Hypothalamus (tissue), 51 donors: ENCODE measurements at regions not wholly inside any gene's neighbourhood (a gene's known extent, or its start where the extent isn't known, plus 50 kb on each side); places are given as distances from the start of the nearest gene placed in this dataset.
A peak's percentile ranks its signal among the peaks of the same experiment; 100 is the strongest.
"Not testable (repeated sequence)": the region's sequence is repeated elsewhere in the genome, so short reads cannot be mapped to it uniquely, and the experiment has no call there.

Source experiments
- DNase-seq, 51 donors: peaks; one replicate each; lab custom pipeline; 2025; lab: John Stamatoyannopoulos, UW

GRCh38 chr3:33956206-33956605, 157.8 kb downstream of the PDCD6IP start:
- DNase-seq = no peak

DNA sequence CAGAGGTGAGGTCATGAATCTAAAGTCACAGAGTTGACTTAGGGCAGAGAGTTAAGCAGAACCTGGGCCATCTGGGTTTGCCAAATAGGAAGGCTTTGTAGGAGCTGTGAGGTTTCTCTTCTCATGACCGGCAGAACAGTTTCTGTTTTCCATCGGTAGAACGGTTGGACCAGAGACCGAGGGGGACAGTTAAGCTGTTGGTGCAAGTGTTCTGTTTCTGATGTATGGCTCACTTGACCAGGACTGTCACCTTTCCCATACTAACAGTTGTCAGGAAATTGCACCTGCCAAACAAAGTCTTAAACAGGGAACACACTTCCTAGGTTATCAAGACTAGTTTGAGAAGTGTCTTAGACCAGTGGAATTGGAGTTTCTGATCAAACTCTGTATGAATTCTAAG, 158.3 kb downstream of the PDCD6IP start:
- DNase-seq = no peak

GRCh38 chr3:33957176-33957575, 158.7 kb downstream of the PDCD6IP start:
- DNase-seq = no peak

- no peak for DNase-seq
Measured at GRCh38 chr3:33958661-33959060, 160.2 kb downstream of the PDCD6IP start.

DNA sequence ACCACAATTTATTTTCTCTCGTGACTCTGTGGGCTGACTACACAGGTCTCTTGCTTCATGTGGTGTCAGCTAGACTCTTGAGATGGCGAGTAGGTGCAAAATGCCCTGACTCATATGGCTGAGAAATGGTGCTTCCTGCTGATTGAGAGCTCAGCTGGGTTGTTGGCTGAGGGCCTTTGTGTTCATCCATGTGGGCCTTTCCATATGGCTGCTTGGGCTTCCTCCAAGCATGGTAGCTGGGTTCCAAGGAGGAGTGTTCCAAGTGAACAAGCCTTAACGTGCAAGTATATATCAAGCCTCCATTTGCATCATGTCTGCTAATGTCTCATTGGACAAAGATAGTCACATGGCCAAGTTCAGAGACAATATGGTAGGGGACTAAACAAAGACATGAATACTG, 164.0 kb downstream of the PDCD6IP start:
- DNase-seq = no peak

GRCh38 chr3:33970180-33970579, 171.8 kb downstream of the PDCD6IP start:
- not testable (repeated sequence) for DNase-seq

DNA sequence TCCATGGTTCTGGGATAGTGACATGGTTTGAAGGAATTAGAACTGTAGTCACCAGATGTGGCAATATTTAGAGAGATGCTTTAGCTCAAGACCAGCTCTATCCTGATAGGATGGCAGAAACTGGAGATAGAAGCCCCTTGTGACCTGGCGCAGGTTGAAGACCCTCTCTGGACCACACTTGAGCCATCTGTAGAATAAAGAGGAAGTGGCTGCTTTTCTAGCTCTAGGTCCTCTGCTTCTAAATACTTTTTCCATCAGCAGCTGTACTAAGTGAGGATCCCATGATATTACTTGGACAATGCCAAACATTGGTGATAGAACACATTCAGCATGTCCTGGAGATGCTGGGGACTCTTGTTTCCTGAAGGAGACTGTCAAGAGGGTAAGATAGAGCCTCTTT, 172.6 kb downstream of the PDCD6IP start:
- no peak for DNase-seq

DNA sequence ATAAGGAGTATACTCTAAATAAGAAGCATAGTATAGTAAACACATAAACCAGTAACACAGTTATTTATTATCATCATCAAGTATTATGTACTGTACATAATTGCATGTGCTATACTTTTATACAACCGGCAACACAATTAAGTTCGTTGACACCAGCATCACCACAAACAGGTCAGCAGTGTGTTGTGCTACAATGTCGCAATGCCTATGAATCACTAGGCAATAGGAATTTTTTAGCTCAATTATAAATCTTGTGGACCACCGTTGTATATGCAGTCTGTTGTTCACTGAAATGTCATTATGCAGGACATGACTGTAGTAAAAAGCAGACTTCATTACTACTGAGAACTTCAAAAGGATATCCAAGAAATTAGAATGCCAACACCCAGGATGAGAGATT, 177.0 kb downstream of the PDCD6IP start:
- no peak for DNase-seq

DNA sequence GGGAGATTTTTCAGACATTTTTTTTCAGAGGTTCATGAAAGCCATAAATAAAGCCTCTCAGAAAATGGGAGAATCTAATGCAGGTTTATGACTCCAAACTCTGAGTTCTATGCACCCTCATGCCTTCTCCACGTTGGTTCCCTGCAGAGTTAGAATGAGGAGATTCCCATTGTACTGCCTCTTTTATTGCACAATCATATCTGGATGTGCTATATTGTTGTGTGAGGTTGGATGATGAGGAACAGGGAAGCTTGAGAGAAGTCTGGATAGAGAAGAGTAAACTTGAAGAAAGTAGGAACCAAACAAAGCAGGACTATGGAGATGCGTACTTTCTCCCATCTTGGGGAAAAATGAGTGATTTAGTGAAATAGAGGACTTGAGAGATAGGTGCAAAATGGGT, 178.8 kb downstream of the PDCD6IP start:
- DNase-seq = no peak

DNA sequence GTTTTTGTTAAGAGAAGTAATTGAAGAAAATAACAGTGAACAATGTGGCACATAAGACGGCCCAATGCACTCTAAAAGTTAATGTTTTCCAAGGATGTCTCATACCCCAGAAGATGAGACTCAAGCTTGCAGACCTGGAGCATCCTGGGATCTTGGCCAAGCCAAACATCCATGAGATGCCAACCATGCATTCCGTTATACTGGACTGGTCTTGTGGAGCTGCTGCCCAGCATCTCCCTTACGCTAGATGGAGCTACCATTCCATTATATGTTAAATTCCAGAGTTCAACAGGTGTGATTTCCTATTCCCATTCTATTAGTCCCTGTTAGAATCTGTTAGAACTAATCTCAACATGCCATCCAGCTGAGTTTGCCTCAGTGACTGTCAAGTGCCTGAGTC, 181.8 kb downstream of the PDCD6IP start:
- DNase-seq = no peak

DNA sequence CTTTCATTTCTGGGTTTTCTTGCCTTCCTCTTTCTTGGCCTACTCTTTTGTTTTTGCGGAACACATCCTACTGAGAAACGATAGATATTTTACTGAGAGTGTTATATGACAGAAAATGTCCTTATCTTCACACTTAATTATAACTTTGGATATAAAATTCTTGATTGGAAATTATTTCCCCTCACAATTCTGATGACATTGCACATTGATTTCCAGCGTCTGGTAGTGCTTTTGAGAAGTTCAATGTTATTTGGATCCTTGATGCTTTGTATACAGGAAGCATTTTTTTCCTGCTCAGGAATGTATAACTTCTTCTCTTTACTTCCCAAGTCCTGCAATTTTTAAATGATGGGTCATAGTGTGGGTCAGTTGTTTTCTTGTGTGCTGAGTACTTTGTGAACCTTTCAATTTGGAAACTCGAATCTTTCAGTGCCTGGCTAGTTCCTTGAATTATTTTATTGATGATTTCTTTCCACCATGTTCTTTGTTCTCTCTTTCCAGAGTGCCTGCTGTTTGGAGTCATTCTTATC, 183.9 kb downstream of the PDCD6IP start:
- DNase-seq = no peak

- not testable (repeated sequence) for DNase-seq
Measured at GRCh38 chr3:33982949-33983348, 184.5 kb downstream of the PDCD6IP start.

GRCh38 chr3:33989229-33989628, 190.8 kb downstream of the PDCD6IP start:
- no peak for DNase-seq

DNA sequence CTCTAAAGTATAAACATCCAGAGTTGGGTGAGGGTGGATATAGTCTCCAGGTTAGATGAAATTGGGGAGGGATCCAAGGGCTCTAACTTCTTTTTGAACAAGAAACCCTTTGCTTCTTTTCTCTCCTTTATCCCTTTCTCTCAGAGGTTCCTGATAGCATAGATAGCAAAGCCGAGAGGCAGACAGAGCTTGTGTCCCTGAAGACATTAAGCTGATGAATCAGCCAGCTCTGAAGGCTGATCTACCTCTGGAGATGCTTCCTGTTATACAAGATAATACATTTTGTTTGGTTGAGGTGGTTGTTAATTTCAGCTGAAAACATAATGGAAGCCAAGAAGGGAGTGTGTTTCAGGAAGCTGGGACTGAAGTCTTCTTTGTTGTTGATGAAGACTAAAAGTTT, 193.2 kb downstream of the PDCD6IP start:
- DNase-seq = no peak

DNA sequence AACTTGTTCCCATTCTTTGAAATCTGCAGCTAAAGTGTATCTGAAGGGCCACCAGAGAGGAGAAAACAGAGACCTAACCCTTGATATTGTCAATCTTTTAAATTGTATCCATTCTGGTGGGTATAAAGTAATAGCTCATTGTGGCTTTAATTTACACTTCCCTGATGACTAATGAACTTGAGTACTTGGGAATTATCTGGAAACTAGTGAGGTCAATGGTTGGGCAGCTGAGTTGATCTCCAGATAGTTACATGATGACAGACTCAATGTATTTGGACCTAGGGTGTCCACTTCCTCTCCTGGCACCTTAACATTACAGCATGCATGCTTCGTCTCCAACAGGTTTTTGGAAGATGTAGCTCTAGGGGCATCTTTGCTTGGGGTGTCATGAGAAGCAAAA, 195.2 kb downstream of the PDCD6IP start:
- no peak for DNase-seq

DNA sequence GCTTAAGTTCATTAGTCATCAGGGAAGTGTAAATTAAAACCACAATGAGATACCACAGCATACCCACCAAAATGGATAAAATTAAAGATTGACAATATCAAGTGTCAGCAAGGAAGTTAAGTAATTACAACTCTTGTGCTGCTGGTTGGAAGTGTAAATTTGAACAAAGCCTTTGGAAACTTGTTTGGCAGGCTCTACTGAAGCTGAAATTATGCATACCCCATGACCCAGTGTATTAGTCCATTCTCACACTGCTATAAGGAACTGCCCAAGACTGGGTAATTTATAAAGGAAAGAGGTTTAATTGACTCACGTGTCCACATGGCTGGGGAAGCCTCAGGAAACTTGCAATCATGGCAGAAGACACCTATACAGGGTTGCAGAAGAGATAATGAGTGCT, 196.1 kb downstream of the PDCD6IP start:
- DNase-seq = no peak

GRCh38 chr3:34000301-34000700, 201.9 kb downstream of the PDCD6IP start:
- no peak for DNase-seq

GRCh38 chr3:34001022-34001421, 202.6 kb downstream of the PDCD6IP start:
- no peak for DNase-seq

- DNase-seq = no peak
Measured at GRCh38 chr3:34001990-34002389, 203.6 kb downstream of the PDCD6IP start.

- DNase-seq = no peak
Measured at GRCh38 chr3:34002569-34003100, 204.2 kb downstream of the PDCD6IP start.

DNA sequence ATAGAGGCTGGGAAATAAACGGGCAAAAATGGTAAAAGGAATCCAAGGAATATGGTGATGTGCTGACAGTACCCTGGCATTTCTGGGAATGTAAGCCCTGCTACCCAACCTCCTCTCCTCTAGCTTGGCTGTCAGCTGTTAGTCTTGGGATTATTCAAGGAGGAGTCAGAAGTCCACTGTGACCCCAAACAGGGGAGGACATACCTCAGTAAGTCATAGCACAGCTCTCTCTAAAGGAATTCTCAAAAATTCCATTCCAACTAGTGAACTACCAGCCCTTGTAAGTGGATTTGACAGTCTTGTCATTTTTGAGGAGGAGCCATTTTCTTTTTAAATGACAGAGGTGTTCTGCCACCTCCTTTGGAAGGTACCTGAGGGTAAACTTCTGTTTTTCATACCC, 207.5 kb downstream of the PDCD6IP start:
- no peak for DNase-seq

GRCh38 chr3:34008191-34008590, 209.8 kb downstream of the PDCD6IP start:
- DNase-seq = peak in 1 of 51 donors; percentile 20
